ENCODE measurements at regions not wholly inside any gene's neighbourhood (a gene's known extent, or its start where the extent isn't known, plus 50 kb on each side); places are given as distances from the start of the nearest gene placed in this dataset.
"Not testable (repeated sequence)": the region's sequence is repeated elsewhere in the genome, so short reads cannot be mapped to it uniquely, and the experiment has no call there.

- TF ChIP-seq, protein P1, sequence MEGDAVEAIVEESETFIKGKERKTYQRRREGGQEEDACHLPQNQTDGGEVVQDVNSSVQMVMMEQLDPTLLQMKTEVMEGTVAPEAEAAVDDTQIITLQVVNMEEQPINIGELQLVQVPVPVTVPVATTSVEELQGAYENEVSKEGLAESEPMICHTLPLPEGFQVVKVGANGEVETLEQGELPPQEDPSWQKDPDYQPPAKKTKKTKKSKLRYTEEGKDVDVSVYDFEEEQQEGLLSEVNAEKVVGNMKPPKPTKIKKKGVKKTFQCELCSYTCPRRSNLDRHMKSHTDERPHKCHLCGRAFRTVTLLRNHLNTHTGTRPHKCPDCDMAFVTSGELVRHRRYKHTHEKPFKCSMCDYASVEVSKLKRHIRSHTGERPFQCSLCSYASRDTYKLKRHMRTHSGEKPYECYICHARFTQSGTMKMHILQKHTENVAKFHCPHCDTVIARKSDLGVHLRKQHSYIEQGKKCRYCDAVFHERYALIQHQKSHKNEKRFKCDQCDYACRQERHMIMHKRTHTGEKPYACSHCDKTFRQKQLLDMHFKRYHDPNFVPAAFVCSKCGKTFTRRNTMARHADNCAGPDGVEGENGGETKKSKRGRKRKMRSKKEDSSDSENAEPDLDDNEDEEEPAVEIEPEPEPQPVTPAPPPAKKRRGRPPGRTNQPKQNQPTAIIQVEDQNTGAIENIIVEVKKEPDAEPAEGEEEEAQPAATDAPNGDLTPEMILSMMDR (IDR thresholded peaks at IDR 0.05), result not testable (repeated sequence)
- not testable (repeated sequence) for TF ChIP-seq POLR2A (IDR thresholded peaks at IDR 0.05)
Observed at GRCh38 chr3:55249156-55249555, 237.9 kb downstream of the WNT5A start.

Data from body of pancreas (tissue), 4 donors.